NOMO-1 treated with DMSO at 0.1 percent for 48 hours (cell line): ENCODE measurements at regions not wholly inside any gene's neighbourhood (a gene's known extent, or its start where the extent isn't known, plus 50 kb on each side); places are given as distances from the start of the nearest gene placed in this dataset.
"Not testable (repeated sequence)": the region's sequence is repeated elsewhere in the genome, so short reads cannot be mapped to it uniquely, and the experiment has no call there.

Experiments used
- DNase-seq: peaks from one replicate; lab custom pipeline; 2025; ENCODE audit not compliant: unreplicated experiment; lab: John Stamatoyannopoulos, UW

DNA sequence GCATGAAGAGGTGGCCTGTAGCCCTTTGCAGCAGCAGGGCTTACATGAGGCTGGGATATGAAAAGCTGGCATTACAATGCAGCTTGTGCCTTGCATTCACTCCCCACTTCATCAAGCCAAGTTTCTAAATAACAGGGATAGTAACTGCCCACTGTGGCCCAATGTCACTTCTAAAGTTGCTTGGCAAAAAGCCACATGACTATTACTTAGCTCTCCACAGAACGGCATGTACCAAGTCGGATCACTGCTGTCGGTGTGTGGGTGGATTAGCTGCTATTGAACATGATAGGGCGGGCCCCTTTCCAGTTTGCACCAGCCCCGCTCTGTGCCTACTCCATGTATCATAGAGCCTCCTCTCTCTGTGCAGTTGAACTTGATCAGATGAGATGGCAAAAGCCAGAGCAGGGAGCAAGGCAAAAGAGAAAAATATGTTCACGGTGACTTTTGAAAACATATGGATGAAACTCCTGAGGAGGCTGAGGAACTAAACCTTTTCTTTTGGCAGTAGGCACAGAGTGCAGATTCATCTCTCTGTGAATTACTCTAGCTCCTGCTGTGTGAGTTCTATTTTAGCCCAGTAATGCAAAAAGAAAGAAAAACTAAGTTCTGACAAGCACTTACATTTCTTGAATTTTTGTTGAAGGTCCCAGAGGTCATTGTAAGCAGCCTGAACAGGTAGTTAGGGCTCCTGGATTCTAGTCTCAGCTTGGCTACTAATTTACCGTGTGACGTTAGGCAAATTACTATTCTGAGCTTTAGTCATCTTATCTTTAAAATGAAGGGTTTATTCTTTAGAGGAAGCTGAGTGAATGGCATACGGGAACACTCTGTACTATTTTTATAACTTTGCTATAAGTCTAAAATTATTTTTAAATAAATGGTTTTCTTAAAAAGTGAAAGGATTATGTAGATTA lies 125.6 kb upstream of the NBPF9 start:
- DNase-seq, result not testable (repeated sequence)

DNA sequence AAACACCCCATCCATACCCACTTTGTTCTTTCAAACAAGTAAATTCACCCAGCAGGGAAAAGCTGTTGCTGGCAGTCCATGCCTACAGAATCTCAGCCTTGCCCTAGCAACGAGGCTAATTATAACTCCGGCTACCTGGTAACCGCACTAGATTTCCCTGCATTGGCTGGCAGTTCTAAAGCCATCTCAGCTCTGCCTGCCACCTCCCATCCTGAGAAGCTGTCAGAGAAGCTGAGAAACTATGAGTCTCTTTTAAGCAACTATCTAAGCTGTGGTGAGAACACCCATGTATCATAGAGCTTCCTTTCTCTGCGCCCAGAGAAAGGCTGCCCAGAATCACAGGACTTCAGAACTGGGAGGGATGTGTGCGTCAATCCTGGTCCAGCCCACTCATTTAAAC lies 126.5 kb upstream of the NBPF9 start:
- DNase-seq, result not testable (repeated sequence)

DNA sequence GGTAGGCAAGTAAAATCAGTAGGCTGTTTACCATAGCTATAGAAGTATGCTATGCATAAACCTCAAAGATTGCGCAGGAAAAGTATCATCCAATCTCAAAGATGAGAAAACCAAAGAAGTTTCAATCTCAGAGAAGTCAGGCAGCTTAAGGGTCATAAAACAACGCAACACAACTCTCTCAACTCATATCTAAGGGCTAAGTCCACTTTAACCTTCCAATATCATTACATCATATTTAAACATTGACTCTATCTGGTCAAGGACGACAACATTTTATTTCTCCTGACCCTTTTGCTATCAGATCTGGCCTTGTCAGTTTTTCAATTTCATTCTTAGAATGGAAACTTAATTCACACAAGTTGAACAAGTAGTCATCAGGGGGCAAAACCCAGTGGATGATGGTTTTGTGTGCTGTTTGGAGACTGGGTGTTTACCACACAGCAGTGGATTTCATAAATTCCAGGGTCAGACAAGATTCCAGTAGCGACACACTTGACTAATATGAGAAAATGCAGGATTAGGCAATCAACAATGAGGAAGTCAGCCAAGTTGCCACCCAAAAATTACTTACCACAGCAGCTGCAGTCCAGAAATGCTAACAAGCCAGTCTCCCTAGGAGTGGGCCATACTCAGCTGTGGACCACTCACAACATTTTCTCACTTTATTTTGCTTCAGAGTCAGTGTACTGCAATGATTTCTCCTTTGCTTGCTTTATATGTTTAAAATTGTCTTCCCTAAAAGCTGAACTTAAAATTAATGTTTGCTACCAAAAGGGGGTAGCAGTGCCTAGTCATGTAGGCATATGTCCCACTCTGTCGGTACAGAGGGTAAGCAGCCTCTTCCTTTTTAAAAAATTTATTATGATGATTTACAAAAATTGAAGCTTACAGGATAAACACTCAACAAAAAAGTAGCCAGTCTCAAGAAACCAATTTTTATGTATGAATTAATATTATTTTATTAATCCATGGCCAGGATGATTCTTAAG lies 131.9 kb upstream of the NBPF9 start:
- not testable (repeated sequence) for DNase-seq

DNA sequence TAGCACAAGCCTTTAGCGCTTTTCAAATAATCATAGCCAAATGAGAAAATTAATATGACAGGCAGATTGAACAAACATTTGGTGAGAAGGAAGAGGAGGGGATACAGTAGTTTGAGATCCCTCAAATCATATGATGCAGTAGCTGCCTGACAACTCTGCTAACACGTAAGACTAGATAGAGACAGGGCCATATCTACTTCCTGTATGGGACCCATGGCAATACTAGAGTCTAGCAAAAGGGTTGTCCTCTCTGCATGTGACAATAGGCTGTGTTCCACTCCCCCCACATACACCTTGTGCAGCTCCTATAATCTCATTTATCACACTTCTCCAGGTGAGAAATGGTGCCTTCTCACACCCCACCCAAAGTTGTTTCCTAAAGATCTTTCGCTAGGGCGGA lies 134.2 kb upstream of the NBPF9 start:
- not testable (repeated sequence) for DNase-seq

DNA sequence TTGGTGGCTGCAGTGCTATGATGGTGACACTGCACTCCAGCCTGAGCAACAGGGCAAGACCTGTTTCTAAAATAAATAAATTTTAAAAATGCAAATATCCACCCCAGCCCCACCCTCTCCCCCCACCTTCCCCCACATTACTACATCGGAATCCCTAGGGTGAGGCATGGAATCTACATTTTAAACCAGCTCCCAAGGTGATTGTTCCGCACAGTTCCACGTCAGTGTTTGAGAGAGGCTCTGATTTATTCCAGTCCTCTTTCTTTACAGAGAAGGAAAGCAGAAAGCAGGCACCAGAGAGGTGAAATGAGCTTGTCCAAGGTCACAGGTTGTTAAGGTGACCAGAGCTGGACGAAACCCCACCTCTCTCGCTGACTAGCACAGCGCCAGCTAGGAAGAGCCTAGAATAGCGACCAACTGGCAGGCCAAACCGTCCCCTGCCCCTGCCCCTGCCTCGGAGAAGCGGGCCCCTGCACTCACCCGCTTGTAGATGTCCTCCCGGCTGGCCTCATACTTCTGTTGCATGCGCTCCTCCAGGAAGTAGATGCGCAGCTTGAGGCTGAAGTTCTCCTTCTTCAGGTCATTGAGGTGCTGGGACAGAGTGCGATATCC lies 136.7 kb upstream of the NBPF9 start:
- DNase-seq, result not testable (repeated sequence)

DNA sequence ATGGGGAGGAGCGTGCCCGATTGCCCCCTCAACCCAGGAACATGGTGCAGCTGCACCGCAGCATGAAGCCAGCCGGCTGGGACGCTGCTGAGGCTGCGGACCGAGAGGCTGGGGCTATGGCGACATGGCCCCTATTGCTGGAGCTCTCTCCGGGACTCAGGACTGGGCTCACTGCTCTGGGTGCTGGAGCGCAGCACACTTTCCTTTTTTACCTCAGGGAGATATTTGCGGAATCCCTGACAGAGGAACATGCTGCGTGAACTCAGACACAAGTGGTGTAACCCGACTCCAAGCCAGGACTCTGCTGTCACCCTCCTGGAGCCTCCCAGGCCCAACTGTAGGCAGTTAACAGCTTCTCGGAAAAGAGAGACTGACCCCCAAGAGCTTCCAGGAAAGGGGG lies 137.2 kb upstream of the NBPF9 start:
- DNase-seq, result not testable (repeated sequence)

DNA sequence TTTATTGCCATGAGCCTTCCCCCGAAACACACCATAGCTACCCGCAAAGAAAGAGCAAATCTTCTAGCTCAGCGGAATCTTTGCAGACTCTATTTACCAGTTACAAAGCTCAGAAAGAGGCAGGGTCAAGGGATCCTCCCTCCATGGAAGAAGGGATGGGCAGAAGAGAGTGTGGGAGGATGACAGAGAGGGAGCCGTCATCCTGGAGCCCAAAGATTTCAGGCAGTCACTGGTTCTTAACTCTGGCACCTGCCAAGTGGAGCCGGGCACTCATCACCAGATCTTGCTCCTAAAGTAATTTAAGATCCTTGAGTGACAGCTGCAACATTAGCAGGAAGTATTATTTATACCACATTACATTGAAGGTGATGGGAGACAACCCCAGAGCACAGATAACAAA lies 137.9 kb upstream of the NBPF9 start:
- DNase-seq, result not testable (repeated sequence)

DNA sequence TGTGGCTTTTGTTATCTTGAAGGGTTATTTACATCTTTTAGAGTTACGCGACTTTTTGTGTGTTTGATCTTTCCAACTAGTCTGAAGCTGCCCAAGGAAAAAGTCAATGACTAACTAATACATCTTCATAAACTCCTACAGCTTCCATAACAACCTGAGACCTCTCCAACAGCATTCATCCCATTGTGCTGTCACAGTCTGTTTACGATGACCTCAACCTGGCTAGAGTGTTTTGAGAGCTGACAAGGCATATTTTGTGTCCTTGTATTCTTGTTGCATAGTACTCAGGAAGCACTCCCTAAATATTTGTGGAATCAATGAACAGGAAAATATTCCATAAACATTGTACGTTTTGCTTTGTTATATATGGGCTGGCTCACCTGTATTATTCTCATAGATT lies 140.2 kb upstream of the NBPF9 start:
- DNase-seq, result not testable (repeated sequence)

DNA sequence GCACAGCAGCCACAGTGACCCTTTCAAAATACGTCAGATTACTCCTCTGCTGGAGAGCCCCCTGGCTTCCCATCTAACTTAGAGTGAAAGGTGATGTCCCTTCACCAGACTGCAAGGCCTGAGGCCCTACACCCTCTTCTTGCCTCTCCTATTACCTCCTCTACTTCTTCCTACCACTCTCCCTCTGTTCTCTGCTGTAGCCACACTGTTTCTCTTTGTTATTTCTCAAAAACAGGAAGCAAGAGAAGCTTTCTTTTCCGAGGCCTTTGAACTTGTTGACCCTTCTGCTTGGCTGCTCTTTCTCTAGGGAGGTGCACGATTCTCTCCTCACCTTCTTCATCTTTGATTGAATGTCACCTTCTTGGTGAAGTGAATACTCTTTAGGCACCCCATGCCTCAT lies 141.3 kb upstream of the NBPF9 start:
- DNase-seq, result not testable (repeated sequence)

DNA sequence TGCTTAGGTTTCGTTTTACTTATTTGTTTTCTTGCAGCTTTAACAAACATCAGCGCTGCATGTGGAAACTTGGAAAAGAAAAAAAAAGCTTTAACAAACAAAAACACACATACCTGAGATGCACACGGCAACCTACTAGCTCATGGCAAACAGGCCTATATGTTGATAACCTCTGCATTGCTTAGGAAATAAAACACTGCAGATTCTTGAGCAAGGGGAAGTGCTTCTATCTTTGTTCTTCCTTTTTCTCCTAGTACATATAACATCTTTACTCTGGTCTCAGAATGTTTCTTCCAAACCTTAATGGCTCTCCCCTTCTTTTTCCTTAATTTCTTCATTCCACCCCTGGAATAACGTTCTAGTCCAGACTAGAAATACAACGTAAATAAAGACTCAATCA lies 142.9 kb upstream of the NBPF9 start:
- not testable (repeated sequence) for DNase-seq

DNA sequence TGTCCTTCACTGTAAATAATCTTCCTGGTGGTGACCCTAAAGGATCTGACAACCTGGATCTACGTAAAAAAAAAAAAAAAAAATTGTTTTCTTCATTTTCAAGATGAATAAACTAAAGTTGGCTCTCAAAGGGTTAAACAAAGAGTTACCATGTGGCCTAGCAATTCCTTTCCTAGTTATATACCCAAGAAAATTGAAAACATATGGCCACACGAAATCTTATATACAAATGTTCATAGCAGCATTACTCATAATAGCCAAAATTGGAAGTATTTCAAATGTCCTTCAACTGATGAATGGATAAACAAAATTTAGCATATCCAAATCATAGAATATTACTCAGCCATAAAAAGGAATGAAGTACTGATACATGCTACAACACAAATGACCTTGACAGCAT lies 145.3 kb upstream of the NBPF9 start:
- not testable (repeated sequence) for DNase-seq

DNA sequence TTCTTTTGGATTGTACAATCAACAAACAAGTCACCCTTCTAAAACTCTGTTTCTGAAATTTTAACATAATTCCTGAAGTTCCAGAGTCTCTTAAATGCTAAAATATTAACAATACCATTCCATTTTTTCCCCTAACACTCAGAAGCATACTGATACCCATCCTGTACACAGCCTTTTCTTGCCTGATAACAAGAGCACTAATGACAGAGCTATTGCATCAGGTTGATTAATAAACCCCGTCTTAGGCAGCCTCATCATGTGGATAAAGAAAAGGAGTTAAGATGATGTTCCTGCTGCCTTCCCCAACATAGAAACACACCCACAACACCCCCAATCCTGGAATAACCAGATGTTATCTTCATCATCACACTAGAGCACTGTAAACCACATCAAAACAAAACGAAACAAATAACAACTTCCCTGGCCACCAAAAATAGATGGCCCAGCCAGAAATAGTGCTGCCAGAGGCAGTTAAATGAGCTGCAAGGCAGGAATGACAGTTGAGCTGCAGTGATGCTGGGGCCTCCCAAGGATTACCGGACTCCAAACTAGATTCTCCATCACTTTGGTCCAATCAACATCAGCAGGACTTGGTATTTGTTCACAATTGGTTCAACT lies 146.6 kb upstream of the NBPF9 start:
- not testable (repeated sequence) for DNase-seq

DNA sequence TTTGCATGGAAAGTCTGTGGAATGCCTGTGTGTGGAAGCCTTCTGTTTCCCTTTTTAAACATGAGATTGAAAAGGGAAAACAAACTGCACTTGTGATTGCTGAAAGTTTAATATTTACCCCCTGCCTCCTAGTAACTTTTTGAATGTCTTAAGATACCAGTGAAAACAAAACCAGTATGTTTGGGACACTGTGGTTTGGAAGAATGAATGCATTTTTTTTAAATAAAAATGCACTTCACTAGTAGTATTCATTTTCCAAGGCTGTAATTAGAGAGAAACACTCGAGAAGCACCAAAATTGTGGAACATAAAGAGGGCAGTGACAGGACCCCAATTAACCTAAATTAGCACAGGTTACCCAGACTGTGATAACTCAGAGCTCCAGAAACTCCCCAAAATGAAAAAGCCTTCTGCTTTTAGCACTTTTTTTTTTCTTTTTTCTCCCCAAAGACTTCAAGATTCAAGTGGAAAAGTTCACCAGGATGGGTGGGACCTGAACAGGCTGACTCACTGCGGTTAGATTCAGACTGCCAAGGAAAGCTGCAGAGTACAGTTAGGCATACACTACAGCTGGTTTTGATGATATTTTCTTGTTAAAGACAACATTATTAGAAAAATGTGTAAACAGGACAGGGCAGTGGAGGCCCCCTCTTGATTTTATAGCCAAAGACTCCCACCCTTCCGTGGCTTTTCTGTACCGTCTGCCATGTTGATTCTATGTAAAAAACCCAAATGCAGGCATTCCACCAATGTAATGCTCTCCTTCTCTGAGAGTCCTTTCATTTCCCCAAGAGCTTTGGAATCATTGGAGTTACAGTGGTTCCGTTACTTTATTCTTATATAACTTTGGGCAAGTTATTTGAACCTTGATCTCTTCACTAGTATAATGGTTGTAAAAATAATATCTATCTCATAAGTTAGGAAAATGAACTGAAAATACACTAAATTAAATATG lies 151.8 kb upstream of the NBPF9 start:
- not testable (repeated sequence) for DNase-seq

DNA sequence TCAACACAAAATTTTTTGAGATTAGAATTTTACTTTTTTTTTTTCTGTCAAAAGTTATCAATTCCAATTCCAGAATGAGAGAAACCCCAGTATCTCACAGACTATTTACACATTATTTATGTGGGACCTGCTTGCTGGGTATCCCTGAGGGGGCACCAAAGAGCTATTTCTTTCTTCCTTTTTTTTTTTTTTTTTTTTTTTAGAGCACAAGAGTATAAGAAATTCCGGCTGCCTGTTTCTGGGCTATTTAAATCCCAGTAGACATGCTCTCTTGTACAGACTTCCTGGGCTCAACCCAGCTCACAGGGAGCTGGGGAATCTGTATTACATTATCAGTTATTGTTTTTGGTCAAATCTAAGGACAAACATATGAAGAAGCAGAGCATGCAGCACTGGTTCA lies 156.9 kb upstream of the NBPF9 start:
- not testable (repeated sequence) for DNase-seq

DNA sequence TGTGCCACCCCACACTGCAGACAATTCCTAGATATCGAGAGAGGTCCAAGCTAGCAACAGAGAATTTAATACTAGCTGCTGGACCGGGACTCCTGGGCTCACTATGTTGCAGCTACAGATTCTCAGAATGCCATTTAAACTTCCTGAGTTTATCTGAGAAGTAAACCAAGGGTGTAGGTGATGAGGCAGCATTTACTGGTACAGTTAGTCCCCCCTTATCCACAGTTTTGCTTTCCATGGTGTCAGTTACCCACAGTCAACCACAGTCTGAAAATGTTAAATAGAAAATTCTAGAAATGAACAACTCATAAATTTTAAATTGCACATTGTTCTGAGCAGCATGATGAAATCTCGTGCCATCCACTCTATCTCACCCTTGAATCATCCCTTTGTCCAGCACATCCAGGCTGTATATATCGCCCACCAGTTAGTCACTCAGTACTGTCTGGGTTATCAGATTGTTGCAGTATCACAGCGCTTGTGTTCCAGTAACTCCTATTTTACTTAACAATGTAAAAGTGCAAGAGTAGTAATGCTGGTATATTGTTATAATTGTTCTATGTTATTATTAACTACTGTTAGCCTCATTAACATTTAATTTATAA lies 157.5 kb upstream of the NBPF9 start:
- not testable (repeated sequence) for DNase-seq

DNA sequence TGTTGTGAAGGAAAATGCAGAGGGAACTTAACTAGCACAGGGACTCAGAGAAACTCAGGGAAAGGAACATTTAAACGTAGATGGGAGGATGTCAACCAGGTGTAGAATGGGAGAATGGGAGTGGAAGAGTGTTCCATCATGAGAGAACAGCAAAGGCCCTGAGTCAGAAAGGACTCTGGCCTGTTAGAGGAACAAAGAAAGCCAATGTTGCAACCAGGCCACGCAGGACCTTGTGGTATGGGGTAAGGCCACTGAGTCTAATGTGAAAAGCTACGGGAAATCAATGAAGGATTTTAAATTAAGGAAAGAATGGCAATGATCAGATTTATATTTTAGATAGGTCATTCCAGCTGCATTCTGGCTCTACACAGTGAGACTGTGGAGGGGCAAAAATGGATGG lies 163.9 kb upstream of the NBPF9 start:
- not testable (repeated sequence) for DNase-seq

DNA sequence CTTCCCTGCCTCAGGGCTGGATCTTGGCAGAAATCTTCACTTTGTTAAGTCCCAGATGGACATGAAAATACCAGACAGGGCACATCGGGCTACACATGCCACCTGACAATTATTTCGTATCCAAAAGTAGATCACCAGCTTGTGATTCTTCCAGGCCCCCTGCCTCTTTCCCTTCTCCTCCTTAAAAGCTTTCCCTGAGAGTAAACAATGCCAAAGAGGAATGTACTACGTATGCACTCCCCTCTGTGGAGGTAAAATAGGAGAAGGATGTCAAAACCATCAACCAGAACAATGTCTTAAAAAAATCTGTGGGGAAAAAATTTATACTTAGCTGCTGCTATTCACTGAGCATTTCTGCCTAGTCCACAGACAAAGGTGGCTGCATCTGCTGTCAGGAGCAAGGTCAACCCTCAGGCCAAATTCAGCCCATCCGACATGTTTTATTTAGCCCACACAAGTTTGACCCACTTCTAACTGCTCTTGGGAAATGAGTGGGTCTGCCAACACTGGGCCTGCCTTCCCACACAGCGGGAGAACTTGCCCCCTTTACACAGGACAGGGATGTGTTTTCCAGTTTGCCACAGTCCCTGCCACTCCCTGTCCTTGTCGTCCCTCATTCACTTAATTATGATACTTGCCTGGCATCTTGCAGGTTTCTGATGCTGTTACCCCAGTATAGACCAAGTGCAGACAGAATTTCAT lies 165.8 kb upstream of the NBPF9 start:
- not testable (repeated sequence) for DNase-seq

DNA sequence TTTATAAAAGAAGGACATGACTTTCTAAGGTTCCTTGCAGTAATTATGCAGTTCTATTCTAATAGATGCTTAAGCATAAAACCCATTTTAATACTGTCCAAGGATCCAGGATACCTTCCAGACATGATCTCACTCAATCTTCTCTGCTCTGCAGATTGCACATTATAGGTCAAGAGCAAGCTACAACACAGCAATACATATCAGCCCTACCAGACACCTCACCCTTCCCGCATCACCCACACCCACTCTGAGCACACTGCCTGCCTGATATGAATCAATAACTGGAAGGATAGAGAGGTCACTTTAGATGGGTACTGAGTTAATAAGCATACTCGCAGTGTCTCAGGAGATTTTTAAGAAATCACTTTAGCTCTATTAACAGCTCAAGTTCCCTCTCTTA lies 166.5 kb upstream of the NBPF9 start:
- DNase-seq, result not testable (repeated sequence)
